ENCODE measurements at regions not wholly inside any gene's neighbourhood (a gene's known extent, or its start where the extent isn't known, plus 50 kb on each side); places are given as distances from the start of the nearest gene placed in this dataset.

DNA sequence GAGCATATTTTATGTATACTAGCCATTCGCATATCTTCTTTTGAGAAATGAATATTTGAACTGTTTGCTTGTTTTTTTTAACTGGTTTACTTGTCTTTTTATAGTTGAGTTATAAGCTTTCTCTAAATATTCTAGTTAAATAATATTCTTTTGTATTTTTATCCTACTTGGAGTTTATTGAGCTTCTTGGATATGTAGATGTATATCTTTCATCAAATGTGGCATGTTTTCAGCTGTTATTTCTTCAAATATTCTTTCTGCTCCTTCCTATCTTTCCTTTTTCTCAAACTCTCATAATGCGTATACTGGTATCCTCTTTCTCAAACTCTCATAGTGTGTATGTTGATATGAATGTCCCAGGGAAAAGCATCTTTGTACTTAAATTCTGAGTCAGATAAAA lies 100.3 kb upstream of the NCKAP5 start:
- CTCF ChIA-PET = interaction anchor here (1.3 kb wide), 1 partner anchor 111 kb away, joined by 3 read pairs; no protein-coding TSS in a partner anchor
- TF ChIP-seq, protein P1, sequence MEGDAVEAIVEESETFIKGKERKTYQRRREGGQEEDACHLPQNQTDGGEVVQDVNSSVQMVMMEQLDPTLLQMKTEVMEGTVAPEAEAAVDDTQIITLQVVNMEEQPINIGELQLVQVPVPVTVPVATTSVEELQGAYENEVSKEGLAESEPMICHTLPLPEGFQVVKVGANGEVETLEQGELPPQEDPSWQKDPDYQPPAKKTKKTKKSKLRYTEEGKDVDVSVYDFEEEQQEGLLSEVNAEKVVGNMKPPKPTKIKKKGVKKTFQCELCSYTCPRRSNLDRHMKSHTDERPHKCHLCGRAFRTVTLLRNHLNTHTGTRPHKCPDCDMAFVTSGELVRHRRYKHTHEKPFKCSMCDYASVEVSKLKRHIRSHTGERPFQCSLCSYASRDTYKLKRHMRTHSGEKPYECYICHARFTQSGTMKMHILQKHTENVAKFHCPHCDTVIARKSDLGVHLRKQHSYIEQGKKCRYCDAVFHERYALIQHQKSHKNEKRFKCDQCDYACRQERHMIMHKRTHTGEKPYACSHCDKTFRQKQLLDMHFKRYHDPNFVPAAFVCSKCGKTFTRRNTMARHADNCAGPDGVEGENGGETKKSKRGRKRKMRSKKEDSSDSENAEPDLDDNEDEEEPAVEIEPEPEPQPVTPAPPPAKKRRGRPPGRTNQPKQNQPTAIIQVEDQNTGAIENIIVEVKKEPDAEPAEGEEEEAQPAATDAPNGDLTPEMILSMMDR (IDR thresholded peaks at IDR 0.05; ENCODE audit: insufficient read depth, low read length, missing control alignments) = no peak
- no peak overlapping the region for H3K4me3 ChIP-seq (ENCODE audit: low read depth, low read length)
- POLR2A ChIA-PET = no interaction called here
- DNase-seq (ENCODE audit: low read depth, low spot score) = no peak

DNA sequence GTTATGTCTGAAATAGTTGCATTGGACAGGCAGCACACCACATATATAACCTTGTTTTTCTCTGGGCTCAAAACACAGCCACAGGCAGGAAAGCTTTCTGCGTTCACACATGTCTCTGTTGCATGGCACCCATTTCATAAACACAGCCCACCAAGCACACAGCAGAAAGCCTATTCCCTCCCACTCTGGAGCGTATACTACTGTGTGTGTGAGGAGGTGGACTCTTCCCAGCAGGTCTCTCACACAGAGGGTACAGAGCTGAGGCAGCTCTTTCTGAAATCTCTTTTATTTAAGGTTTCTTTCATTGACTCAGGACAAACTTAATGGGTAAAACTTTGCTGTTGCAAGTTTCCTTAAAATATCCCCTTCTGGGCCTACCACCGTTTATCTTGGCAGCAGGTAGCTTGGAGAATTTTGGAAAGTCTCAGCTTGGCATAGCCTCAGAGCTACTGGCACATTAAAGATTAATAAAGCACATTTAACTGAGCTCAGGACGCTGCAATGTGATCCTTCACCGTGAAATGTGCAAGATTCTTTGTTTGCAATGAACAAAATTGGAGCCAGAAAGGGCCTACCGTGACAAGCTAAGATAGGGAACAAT lies 105.1 kb upstream of the NCKAP5 start:
- no peak for DNase-seq (ENCODE audit: low read depth, low spot score)
- ChIA-PET POLR2A (no interaction called here), CTCF (interaction anchor here (0.9 kb wide), 1 partner anchor 107 kb away, joined by 4 read pairs; no protein-coding TSS in a partner anchor)
- H3K4me3 ChIP-seq (ENCODE audit: low read depth, low read length) = no peak overlapping the region
- TF ChIP-seq, protein P1 (IDR thresholded peaks at IDR 0.05; ENCODE audit: insufficient read depth, low read length, missing control alignments) = no peak

DNA sequence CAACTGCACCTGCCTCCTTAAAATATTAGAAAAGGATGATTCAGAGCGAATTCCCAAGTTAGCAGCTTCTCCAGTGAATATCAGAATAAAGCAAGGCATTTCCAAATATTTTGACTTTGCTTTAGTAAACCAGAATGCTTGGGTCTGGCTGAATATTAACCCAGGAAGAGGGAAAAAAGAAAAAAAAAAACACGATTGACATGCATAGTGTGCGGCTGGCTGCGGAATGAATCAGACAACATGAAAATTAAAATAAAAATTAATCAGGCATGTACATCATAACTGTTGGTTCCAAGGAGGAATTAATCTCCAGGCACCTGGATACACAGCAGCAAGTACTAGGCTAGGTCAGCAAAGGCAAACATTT lies 105.8 kb upstream of the NCKAP5 start:
- POLR2A ChIA-PET = no interaction called here
- CTCF ChIA-PET = interaction anchor here (0.9 kb wide), 1 partner anchor 106 kb away, joined by 4 read pairs; no protein-coding TSS in a partner anchor

DNA sequence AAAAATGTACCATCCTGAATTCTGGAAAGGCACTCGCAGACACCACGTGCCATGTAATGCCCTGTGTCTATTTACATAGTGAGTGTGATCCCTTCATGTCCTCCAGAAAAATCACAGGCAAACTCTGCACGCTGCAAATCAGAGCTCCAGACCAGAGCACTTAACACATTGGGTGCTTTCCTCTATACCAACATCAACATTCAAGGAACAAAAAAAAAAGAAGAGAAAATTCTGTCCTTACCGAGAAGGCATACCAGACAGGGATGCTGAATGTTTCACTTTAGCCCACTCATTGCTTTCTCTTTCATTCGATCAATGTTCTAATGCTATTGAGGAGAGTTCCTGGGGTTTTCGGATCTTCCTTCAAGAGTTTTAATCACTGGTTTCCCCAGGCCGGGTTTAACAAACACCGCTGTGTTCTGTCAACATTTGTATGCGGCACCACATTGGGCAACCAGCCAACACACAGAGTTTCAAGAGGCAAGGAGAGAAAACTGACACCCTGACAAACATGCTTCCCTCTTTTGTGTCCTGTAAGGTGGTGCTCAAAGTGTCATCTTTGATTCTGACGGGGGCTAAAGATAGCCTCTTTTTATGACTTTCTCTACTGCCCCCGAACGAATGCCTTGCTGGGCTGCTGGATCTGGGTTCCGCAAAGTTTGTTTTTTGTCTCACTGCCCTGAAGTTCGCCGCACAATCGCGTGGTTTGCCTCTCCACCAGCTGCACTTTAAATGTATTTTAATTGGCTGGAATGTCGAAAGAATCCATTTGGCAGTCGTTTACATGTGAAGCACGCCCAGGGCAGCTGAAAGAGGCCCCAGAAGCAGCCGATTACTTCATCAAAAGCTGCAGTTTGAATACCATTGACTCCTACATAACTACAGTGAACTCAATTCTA lies 106.4 kb upstream of the NCKAP5 start:
- H3K4me3 ChIP-seq (ENCODE audit: low read depth, low read length) = peak overlapping the region; percentile 47
- ChIA-PET POLR2A (no interaction called here), CTCF (no interaction called here)
- DNase-seq (ENCODE audit: low read depth, low spot score) = peak; percentile 85
- TF ChIP-seq, protein P1 (IDR thresholded peaks at IDR 0.05; ENCODE audit: insufficient read depth, low read length, missing control alignments) = no peak

More for the DNA sequence above, 105.8 kb upstream of the NCKAP5 start:
- DNase-seq (ENCODE audit: low read depth, low spot score) = no peak
- TF ChIP-seq, protein P1 (IDR thresholded peaks at IDR 0.05; ENCODE audit: insufficient read depth, low read length, missing control alignments) = no peak
- H3K4me3 ChIP-seq (ENCODE audit: low read depth, low read length) = peak overlapping the region; percentile 47

DNA sequence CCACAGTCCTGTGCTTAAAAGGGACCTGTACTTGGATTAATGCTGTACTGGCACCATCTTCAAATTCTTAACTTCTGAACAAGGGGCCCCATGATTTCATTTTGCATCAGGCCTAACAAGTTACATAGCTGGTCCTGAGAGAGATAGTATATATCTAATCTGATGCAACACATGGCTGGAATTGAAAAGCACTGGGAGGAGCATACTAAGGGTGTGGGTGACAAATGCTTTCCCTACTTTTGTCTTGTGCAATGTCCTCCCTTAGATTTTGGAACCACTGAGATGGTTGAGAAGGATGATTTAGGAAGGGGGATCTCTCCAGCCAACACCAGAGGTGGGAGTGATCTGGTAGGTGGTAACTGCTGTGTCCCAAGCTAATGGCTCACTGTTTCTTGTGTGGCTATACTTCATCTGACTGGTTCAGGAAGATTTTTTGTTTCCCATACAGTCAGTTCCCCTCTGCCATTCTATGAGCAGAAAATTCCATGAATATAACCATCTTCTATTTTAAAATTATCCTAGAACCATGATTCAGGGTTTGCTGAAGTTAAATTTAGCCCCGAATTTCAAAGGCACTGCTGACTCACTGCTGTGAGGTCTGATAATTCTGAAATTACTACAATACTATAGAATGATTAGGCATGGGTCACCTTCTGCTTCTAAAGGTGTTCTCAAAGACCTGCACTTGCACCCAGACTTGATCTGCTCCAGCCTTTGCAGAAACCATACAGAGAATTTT lies 108.3 kb upstream of the NCKAP5 start:
- ChIA-PET CTCF (no interaction called here), POLR2A (no interaction called here)
- no peak for DNase-seq (ENCODE audit: low read depth, low spot score)
- TF ChIP-seq, protein P1 (IDR thresholded peaks at IDR 0.05; ENCODE audit: insufficient read depth, low read length, missing control alignments) = no peak
- no peak overlapping the region for H3K4me3 ChIP-seq (ENCODE audit: low read depth, low read length)

Measured in AG04449 (cell line).